Fibroblast of lung (primary cell): ENCODE measurements at regions not wholly inside any gene's neighbourhood (a gene's known extent, or its start where the extent isn't known, plus 50 kb on each side); places are given as distances from the start of the nearest gene placed in this dataset.

Experiments
- DNase-seq, 2 donors: peaks; one replicate each; pipeline versions ENCODE4 v3.0.0 to v3.0.0-alpha.2; 2010; ENCODE audit warnings: low read depth in 2 of 2
- H2AFZ ChIP-seq: 2 replicates; pipeline ENCODE4 v1.5.1; 2012; ENCODE audit warnings: low read length, control low read depth, inconsistent platforms
- H3K27ac ChIP-seq: 2 replicates; pipeline ENCODE4 v1.5.1; 2011; ENCODE audit warnings: low read length, control low read depth; ENCODE audit not compliant: insufficient read depth
- H3K27me3 ChIP-seq: 2 replicates; pipeline ENCODE4 v1.5.1; 2011; ENCODE audit warnings: mild to moderate bottlenecking, low read length; ENCODE audit not compliant: control insufficient read depth, insufficient read depth
- H3K36me3 ChIP-seq: 2 replicates; pipeline ENCODE4 v1.5.1; 2011; ENCODE audit warnings: low read length; ENCODE audit not compliant: control insufficient read depth, insufficient read depth
- H3K4me1 ChIP-seq: 2 replicates; pipeline ENCODE4 v1.5.1; 2011; ENCODE audit warnings: low read length; ENCODE audit not compliant: control insufficient read depth, insufficient read depth; ENCODE audit errors: extremely low read depth
- H3K4me2 ChIP-seq: 2 replicates; pipeline ENCODE4 v1.5.1; 2011; ENCODE audit warnings: low read length, control low read depth; ENCODE audit not compliant: insufficient read depth; ENCODE audit errors: extremely low read depth
- H3K4me3 ChIP-seq, 4 experiments: fragments of 200-600 bp in 1 of 4; sonication (generic) in 1 of 4; replicated peaks in 1 of 4; 2 replicates each; pipeline ENCODE4 v1.5.1; 2011 to 2016; ENCODE audit warnings: low read length in 4 of 4, low read depth in 3 of 4, mild to moderate bottlenecking in 3 of 4, control low read depth in 2 of 4, inconsistent platforms in 1 of 4, mixed read lengths in 1 of 4; ENCODE audit not compliant: insufficient read depth in 1 of 4; ENCODE audit errors: control extremely low read depth in 1 of 4
- H3K79me2 ChIP-seq: 2 replicates; pipeline ENCODE4 v1.5.1; 2012; ENCODE audit warnings: mild to moderate bottlenecking, low read length, inconsistent platforms; ENCODE audit not compliant: control insufficient read depth, insufficient read depth
- H3K9ac ChIP-seq: 2 replicates; pipeline ENCODE4 v1.5.1; 2011; ENCODE audit warnings: mild to moderate bottlenecking, low read length, control low read depth; ENCODE audit not compliant: insufficient read depth
- H3K9me3 ChIP-seq: 2 replicates; pipeline ENCODE4 v1.5.1; 2012; ENCODE audit warnings: low read depth, low read length; ENCODE audit not compliant: control insufficient read depth, insufficient read depth
- H4K20me1 ChIP-seq: 2 replicates; pipeline ENCODE4 v1.5.1; 2011; ENCODE audit warnings: low read length; ENCODE audit not compliant: control insufficient read depth, insufficient read depth; ENCODE audit errors: extremely low read depth
- CTCF ChIP-seq, 2 donors: IDR thresholded peaks in 1 of 2; conservative IDR thresholded peaks in 1 of 2; 1 replicate in 1 of 2; 2 replicates in 1 of 2; pipeline ENCODE4 v1.5.1; 2011 to 2012; ENCODE audit warnings: low read length in 2 of 2, control low read depth in 1 of 2, inconsistent platforms in 1 of 2, low read depth in 1 of 2, mild to moderate bottlenecking in 1 of 2
- EZH2 ChIP-seq: IDR thresholded peaks from 2 replicates; pipeline ENCODE4 v1.5.1; 2012; ENCODE audit warnings: low read length, control low read depth, mild to moderate bottlenecking; ENCODE audit errors: missing control alignments

DNA sequence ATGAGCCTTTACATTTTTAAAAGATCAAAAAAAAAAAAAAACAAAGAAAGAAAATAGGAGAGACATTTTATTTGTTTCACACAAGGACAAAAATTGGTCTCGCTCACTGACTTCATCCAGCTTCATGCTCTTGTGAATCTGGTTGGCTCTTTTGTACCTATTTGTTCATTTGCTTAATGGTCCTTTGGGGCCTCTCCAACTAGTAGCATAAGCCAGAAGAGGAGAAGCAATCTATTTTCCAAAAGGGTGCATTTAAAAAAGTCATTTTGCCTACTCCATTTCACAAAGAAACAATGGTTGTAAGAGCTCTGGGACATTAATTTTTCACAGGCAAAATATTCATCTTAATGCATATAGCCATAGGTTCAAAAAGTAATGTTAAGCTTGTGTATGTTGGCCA is 168.3 kb upstream of the ADAMTS9 start:
- no peak for DNase-seq
- Histone ChIP-seq H3K9ac (no peak overlapping the region), H3K27me3 (no peaks in the 10 kb centered on the region), H3K36me3 (no peaks in the 10 kb centered on the region), H3K27ac (no peak overlapping the region), H3K4me2 (no peak overlapping the region), H3K4me3 (no peak overlapping the region), H2AFZ (no peak overlapping the region), H4K20me1 (no peaks in the 10 kb centered on the region), H3K4me1 (no peaks in the 10 kb centered on the region), H3K9me3 (no peaks in the 10 kb centered on the region), H3K79me2 (no peaks in the 10 kb centered on the region)
- TF ChIP-seq EZH2: no peak
- no peak for TF ChIP-seq CTCF (conservative IDR thresholded peaks at IDR 0.05 in 1 of 2, IDR thresholded peaks at IDR 0.05 in 1 of 2; ENCODE audit: low read depth in 1 of 2, low read length in 2 of 2)

- Histone ChIP-seq H3K27me3 (no peaks in the 10 kb centered on the region), H2AFZ (no peak overlapping the region), H3K79me2 (no peaks in the 10 kb centered on the region), H3K4me3 (no peak overlapping the region), H3K9me3 (no peaks in the 10 kb centered on the region), H4K20me1 (no peaks in the 10 kb centered on the region), H3K4me2 (no peak overlapping the region), H3K9ac (no peak overlapping the region), H3K4me1 (no peaks in the 10 kb centered on the region), H3K27ac (no peak overlapping the region), H3K36me3 (no peaks in the 10 kb centered on the region)
- TF ChIP-seq EZH2 (no peak), CTCF (conservative IDR thresholded peaks at IDR 0.05 in 1 of 2, IDR thresholded peaks at IDR 0.05 in 1 of 2; ENCODE audit: low read depth in 1 of 2, low read length in 2 of 2) (no peak)
- no peak for DNase-seq
These were observed 165.7 kb upstream of the ADAMTS9 start for GRCh38 chr3:64853456-64853855.

DNA sequence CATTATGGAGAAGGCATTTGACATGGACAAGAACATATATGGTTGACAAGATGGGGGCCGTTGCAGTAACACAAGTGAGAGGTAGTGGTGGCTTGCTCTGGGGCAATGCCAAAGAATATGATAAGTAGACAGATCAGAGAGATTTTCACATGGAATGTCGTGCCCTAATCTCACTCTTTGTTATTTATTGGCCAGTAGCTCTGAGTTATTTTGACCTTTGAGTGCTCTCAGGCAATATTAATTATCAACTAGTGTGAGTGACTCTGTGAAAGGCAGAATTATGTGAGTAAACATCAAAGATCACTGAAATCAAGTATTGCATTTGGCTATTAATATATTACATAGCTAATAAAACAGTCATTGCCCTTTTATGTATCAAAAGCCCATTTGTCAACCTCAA is 164.9 kb upstream of the ADAMTS9 start:
- no peak overlapping the region for H2AFZ ChIP-seq

More for the DNA sequence above, 164.9 kb upstream of the ADAMTS9 start:
- no peak overlapping the region for H3K27ac ChIP-seq
- H3K9me3 ChIP-seq: no peaks in the 10 kb centered on the region
- no peaks in the 10 kb centered on the region for H3K27me3 ChIP-seq
- no peaks in the 10 kb centered on the region for H3K79me2 ChIP-seq
- no peaks in the 10 kb centered on the region for H3K4me1 ChIP-seq
- TF ChIP-seq CTCF (conservative IDR thresholded peaks at IDR 0.05 in 1 of 2, IDR thresholded peaks at IDR 0.05 in 1 of 2; ENCODE audit: low read depth in 1 of 2, low read length in 2 of 2) (no peak), EZH2 (no peak)
- no peaks in the 10 kb centered on the region for H3K36me3 ChIP-seq
- no peak overlapping the region for H3K4me2 ChIP-seq
- no peak overlapping the region for H3K4me3 ChIP-seq
- no peak overlapping the region for H3K9ac ChIP-seq
- DNase-seq: no peak
- H4K20me1 ChIP-seq: no peaks in the 10 kb centered on the region
